Mucosa of descending colon (tissue), 3 donors: ENCODE measurements at regions not wholly inside any gene's neighbourhood (a gene's known extent, or its start where the extent isn't known, plus 50 kb on each side); places are given as distances from the start of the nearest gene placed in this dataset.
"Not testable (repeated sequence)": the region's sequence is repeated elsewhere in the genome, so short reads cannot be mapped to it uniquely, and the experiment has no call there.

Source experiments
- ATAC-seq: fragments of 200-7000 bp; cut with Tn5 transposase; one replicate; pipeline ENCODE4 v1.9.1; 2020; ENCODE audit warnings: mild to moderate bottlenecking, moderate library complexity
- DNase-seq, 3 donors: peaks; one replicate each; pipeline ENCODE4 v3.0.0-alpha.2; 2020
- H3K36me3 ChIP-seq: fragments of 200-600 bp; one replicate; pipeline ENCODE4 v1.8.0; 2021; ENCODE audit warnings: low read depth, mild to moderate bottlenecking
- H3K4me1 ChIP-seq: fragments of 200-600 bp; one replicate; pipeline ENCODE4 v1.8.0; 2021; ENCODE audit warnings: low read depth, mild to moderate bottlenecking
- H3K4me3 ChIP-seq: fragments of 200-600 bp; one replicate; pipeline ENCODE4 v1.8.0; 2021; ENCODE audit warnings: mild to moderate bottlenecking
- H3K9me3 ChIP-seq: fragments of 200-600 bp; one replicate; pipeline ENCODE4 v1.8.0; 2021; ENCODE audit warnings: mild to moderate bottlenecking
- CTCF ChIP-seq: fragments of 200-600 bp; IDR thresholded peaks from one replicate; pipeline ENCODE4 v1.8.0; 2022; ENCODE audit warnings: antibody characterized with exemption, mild to moderate bottlenecking
- intact Hi-C, 2 donors: fragments of 100-400 bp; cut with DNase I in 1 of 2; cut with micrococcal nuclease in 1 of 2; formaldehyde crosslinking; loops; one replicate each; pipeline versions ENCODE4 v1.11.0 to v1.11.1; 2022; cut with DNase I, micrococcal nuclease
- donor health status: DM: no; HTN: no; CAD: no; lungs with moderate emphysema.
- donor health status: DM: no; HTN: no; CAD: no.
- donor health status: DM: no; HTN: yes; CAD: no.

GRCh38 chr3:98695796-98696195, 67.3 kb upstream of the ST3GAL6 start:
- ATAC-seq (no peak), DNase-seq (no peak)
- Histone ChIP-seq H3K4me3 (no peak overlapping the region), H3K9me3 (no peaks in the 10 kb centered on the region), H3K4me1 (no peaks in the 10 kb centered on the region), H3K36me3 (no peaks in the 10 kb centered on the region)
- intact Hi-C loops, result no loop called here
- TF ChIP-seq CTCF, result no peak

- intact Hi-C loops, H3K4me3 ChIP-seq, H3K9me3 ChIP-seq, H3K36me3 ChIP-seq, H3K4me1 ChIP-seq, DNase-seq, ATAC-seq: not testable (repeated sequence)
These were observed 66.8 kb upstream of the ST3GAL6 start for GRCh38 chr3:98696296-98696695.

- DNase-seq, result no peak
- no peak for TF ChIP-seq CTCF
- Histone ChIP-seq H3K4me1 (no peaks in the 10 kb centered on the region), H3K4me3 (no peak overlapping the region), H3K36me3 (no peaks in the 10 kb centered on the region), H3K9me3 (no peaks in the 10 kb centered on the region)
- ATAC-seq, result no peak
- intact Hi-C loops, result no loop called here
These were observed 65.9 kb upstream of the ST3GAL6 start for GRCh38 chr3:98697225-98697624.

- ATAC-seq (no peak), DNase-seq (no peak)
- Histone ChIP-seq H3K4me3 (no peak overlapping the region), H3K4me1 (no peaks in the 10 kb centered on the region), H3K9me3 (no peaks in the 10 kb centered on the region), H3K36me3 (no peaks in the 10 kb centered on the region)
- intact Hi-C loops, result no loop called here
- TF ChIP-seq CTCF, result no peak
These were observed 64.0 kb upstream of the ST3GAL6 start for GRCh38 chr3:98699132-98699531.

- Histone ChIP-seq H3K4me1 (no peaks in the 10 kb centered on the region), H3K36me3 (no peaks in the 10 kb centered on the region), H3K9me3 (no peaks in the 10 kb centered on the region), H3K4me3 (no peak overlapping the region)
- TF ChIP-seq CTCF, result no peak
- DNase-seq, result no peak
- no peak for ATAC-seq
- intact Hi-C loops, result no loop called here
These were observed 62.0 kb upstream of the ST3GAL6 start for GRCh38 chr3:98701071-98701675.

GRCh38 chr3:98702166-98702565, 61.0 kb upstream of the ST3GAL6 start:
- ATAC-seq, result no peak
- no peak for TF ChIP-seq CTCF
- Histone ChIP-seq H3K36me3 (no peaks in the 10 kb centered on the region), H3K4me1 (no peaks in the 10 kb centered on the region), H3K9me3 (no peaks in the 10 kb centered on the region), H3K4me3 (no peak overlapping the region)
- no peak for DNase-seq
- intact Hi-C loops, result no loop called here
